Muscle of leg (tissue), 3 donors: ENCODE measurements at regions not wholly inside any gene's neighbourhood (a gene's known extent, or its start where the extent isn't known, plus 50 kb on each side); places are given as distances from the start of the nearest gene placed in this dataset.

Experiments
- DNase-seq: peaks from one replicate; pipeline ENCODE4 v3.0.0; 2013
- H3K27ac ChIP-seq: one replicate; pipeline ENCODE4 v1.5.1; 2013; ENCODE audit warnings: mild to moderate bottlenecking, low read length, control low read depth
- H3K27me3 ChIP-seq: one replicate; pipeline ENCODE4 v1.6.1; 2013; ENCODE audit warnings: low read length; ENCODE audit not compliant: control insufficient read depth, insufficient read depth
- H3K36me3 ChIP-seq: one replicate; pipeline ENCODE4 v1.6.1; 2013; ENCODE audit warnings: low read length; ENCODE audit not compliant: control insufficient read depth, insufficient read depth
- H3K4me1 ChIP-seq: one replicate; pipeline ENCODE4 v1.6.1; 2013; ENCODE audit warnings: low read length; ENCODE audit not compliant: control insufficient read depth, insufficient read depth
- H3K4me3 ChIP-seq: one replicate; pipeline ENCODE4 v1.5.1; 2013; ENCODE audit warnings: low read length, control low read depth
- H3K9me3 ChIP-seq: replicated peaks from 2 replicates; pipeline ENCODE4 v1.6.1; 2013; ENCODE audit warnings: low read depth, low read length; ENCODE audit not compliant: control insufficient read depth
- WGBS: methylation state at CpG from one replicate; pipeline ENCODE4 v1.1.5; 2013; ENCODE audit warnings: missing lambda C conversion rate; ENCODE audit not compliant: insufficient coverage; 5-methylcytosine and 5-hydroxymethylcytosine counted together

- Histone ChIP-seq H3K36me3 (no peaks in the 10 kb centered on the region), H3K9me3 (no peaks in the 10 kb centered on the region), H3K27ac (no peak overlapping the region), H3K27me3 (peaks cover under 1% of the 10 kb centered on the region), H3K4me1 (peaks cover 2% of the 10 kb centered on the region), H3K4me3 (no peak overlapping the region)
- WGBS = 67% methylated on average over 1 of the region's 8 CpGs
- no peak for DNase-seq
Measured at GRCh38 chr1:115473986-115474565, 136.0 kb upstream of the NGF start.

- Histone ChIP-seq H3K27ac (no peak overlapping the region), H3K4me3 (no peak overlapping the region), H3K9me3 (no peaks in the 10 kb centered on the region), H3K27me3 (no peaks in the 10 kb centered on the region), H3K36me3 (no peaks in the 10 kb centered on the region), H3K4me1 (peaks cover 5% of the 10 kb centered on the region)
- WGBS = 39% methylated on average over 6 of the region's 11 CpGs
- DNase-seq = peak; percentile 23
Measured at GRCh38 chr1:115469703-115470476, 131.8 kb upstream of the NGF start.

- no peaks in the 10 kb centered on the region for H3K36me3 ChIP-seq
- no peak overlapping the region for H3K4me3 ChIP-seq
- H3K9me3 ChIP-seq = no peaks in the 10 kb centered on the region
- DNase-seq = no peak
- no CpG with 5 or more reads among the region's 3 CpGs for WGBS
- no peak overlapping the region for H3K27ac ChIP-seq
- no peaks in the 10 kb centered on the region for H3K27me3 ChIP-seq
- peaks cover 5% of the 10 kb centered on the region for H3K4me1 ChIP-seq
Measured at GRCh38 chr1:115467790-115468189, 129.7 kb upstream of the NGF start.

- peaks cover 5% of the 10 kb centered on the region for H3K4me1 ChIP-seq
- H3K27me3 ChIP-seq = no peaks in the 10 kb centered on the region
- H3K27ac ChIP-seq = no peak overlapping the region
- H3K36me3 ChIP-seq = no peaks in the 10 kb centered on the region
- H3K4me3 ChIP-seq = no peak overlapping the region
- WGBS = 70% methylated on average over 3 of the region's 4 CpGs
- no peak for DNase-seq
- no peaks in the 10 kb centered on the region for H3K9me3 ChIP-seq
Measured at GRCh38 chr1:115467196-115467595, 129.1 kb upstream of the NGF start.

- no peak overlapping the region for H3K27ac ChIP-seq
- H3K9me3 ChIP-seq = no peaks in the 10 kb centered on the region
- no peak for DNase-seq
- H3K36me3 ChIP-seq = no peaks in the 10 kb centered on the region
- no peak overlapping the region for H3K4me3 ChIP-seq
- H3K4me1 ChIP-seq = peaks cover 5% of the 10 kb centered on the region
- 88% methylated on average over 1 of the region's 3 CpGs for WGBS
- H3K27me3 ChIP-seq = no peaks in the 10 kb centered on the region
Measured at GRCh38 chr1:115466433-115466832, 128.4 kb upstream of the NGF start.

- Histone ChIP-seq H3K9me3 (no peaks in the 10 kb centered on the region), H3K36me3 (no peaks in the 10 kb centered on the region), H3K4me1 (peaks cover 5% of the 10 kb centered on the region), H3K27ac (no peak overlapping the region), H3K27me3 (no peaks in the 10 kb centered on the region), H3K4me3 (no peak overlapping the region)
- 44% methylated on average over 3 of the region's 4 CpGs for WGBS
- DNase-seq = no peak
Measured at GRCh38 chr1:115465802-115466363, 127.8 kb upstream of the NGF start.

GRCh38 chr1:115463347-115463746, 125.3 kb upstream of the NGF start:
- no peaks in the 10 kb centered on the region for H3K27me3 ChIP-seq
- H3K27ac ChIP-seq = no peak overlapping the region
- H3K4me1 ChIP-seq = peaks cover 2% of the 10 kb centered on the region
- H3K9me3 ChIP-seq = no peaks in the 10 kb centered on the region
- no peak for DNase-seq
- H3K4me3 ChIP-seq = no peak overlapping the region
- no peaks in the 10 kb centered on the region for H3K36me3 ChIP-seq

- Histone ChIP-seq H3K27ac (no peak overlapping the region), H3K4me1 (peaks cover 2% of the 10 kb centered on the region), H3K4me3 (no peak overlapping the region), H3K36me3 (no peaks in the 10 kb centered on the region), H3K27me3 (no peaks in the 10 kb centered on the region), H3K9me3 (no peaks in the 10 kb centered on the region)
- no peak for DNase-seq
- 86% methylated on average over 2 of the region's 4 CpGs for WGBS
Measured at GRCh38 chr1:115462566-115463076, 124.6 kb upstream of the NGF start.

- Histone ChIP-seq H3K27me3 (no peaks in the 10 kb centered on the region), H3K27ac (no peak overlapping the region), H3K36me3 (no peaks in the 10 kb centered on the region), H3K4me1 (peaks cover 5% of the 10 kb centered on the region), H3K9me3 (no peaks in the 10 kb centered on the region), H3K4me3 (no peak overlapping the region)
- DNase-seq = no peak
- no CpG with 5 or more reads among the region's 5 CpGs for WGBS
Measured at GRCh38 chr1:115461526-115461925, 123.5 kb upstream of the NGF start.

- peaks cover 3% of the 10 kb centered on the region for H3K4me1 ChIP-seq
- H3K9me3 ChIP-seq = no peaks in the 10 kb centered on the region
- no peak overlapping the region for H3K27ac ChIP-seq
- H3K27me3 ChIP-seq = no peaks in the 10 kb centered on the region
- DNase-seq = no peak
- H3K4me3 ChIP-seq = no peak overlapping the region
- WGBS = 75% methylated on average over 3 of the region's 3 CpGs
- no peaks in the 10 kb centered on the region for H3K36me3 ChIP-seq
Measured at GRCh38 chr1:115459161-115459560, 121.1 kb upstream of the NGF start.
